NCI-H1105 treated with DMSO at 0.1 percent for 48 hours (cell line): ENCODE measurements at regions not wholly inside any gene's neighbourhood (a gene's known extent, or its start where the extent isn't known, plus 50 kb on each side); places are given as distances from the start of the nearest gene placed in this dataset.
A peak's percentile ranks its signal among the peaks of the same experiment; 100 is the strongest.

ENCODE experiments used
- DNase-seq: peaks from one replicate; lab custom pipeline; 2025; lab: John Stamatoyannopoulos, UW

DNA sequence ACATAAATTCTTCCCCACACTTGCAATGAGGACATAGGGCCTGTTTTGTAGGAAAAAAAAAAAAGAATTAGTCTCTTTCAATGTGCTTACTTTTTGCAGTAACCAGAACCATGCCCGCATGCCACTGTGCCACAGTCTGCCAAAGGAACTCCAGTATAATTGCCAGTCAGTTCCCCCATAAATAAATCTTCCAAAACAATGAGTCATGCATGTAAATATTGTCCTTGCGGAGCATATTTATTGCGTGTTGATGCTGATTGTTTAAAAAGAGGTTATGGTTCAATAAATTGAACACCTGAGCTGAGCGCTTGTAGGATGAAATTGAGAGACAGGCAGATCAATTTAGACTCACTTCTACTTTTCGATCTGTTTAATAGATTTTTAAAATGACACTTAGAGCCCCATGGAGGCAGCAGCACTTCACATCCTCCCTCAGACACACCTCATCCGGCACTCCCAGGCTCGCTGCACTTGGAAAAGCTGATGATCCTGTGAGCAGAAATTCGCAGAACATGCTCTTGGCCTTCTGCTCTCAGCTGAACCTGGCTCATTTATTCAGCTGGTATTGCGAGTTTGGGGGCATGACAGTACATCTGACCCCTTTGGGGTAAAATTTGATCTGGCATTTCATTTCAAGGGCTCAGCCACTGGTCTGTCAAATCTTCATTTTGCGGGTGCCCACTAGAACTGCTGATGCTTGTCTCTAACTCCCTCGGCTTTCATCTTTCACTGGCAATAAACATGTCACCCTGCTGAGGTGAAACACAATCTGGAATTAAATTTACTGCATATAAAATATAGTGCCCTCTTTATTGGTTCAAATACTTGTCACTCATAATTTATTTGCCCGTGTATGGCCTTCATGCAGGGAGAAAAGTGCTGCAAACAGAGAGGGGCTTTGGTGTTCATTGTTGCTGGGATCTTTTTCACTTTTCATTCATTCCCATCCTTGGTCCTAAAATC is 371.1 kb upstream of the POU3F2 start:
- DNase-seq: peak; percentile 40

DNA sequence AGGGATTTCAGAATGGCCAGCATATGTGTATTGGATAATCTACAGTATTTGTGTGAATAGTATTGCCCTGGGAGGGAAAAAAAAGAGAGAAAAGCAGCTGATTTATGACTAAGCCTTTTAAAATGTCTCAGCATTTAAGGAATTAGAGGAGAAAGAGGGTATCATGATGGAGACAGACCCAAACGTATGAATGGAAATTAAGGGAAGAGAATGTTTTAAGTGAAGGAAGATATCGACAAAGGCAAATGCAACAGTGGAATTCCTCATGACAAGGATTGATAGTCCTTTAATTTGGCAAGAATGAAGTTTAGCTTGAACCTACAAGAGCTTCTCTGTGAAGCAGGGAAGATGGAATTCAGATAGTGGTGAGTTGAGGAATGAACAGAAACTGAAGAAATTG is 367.3 kb upstream of the POU3F2 start:
- DNase-seq: no peak

DNA sequence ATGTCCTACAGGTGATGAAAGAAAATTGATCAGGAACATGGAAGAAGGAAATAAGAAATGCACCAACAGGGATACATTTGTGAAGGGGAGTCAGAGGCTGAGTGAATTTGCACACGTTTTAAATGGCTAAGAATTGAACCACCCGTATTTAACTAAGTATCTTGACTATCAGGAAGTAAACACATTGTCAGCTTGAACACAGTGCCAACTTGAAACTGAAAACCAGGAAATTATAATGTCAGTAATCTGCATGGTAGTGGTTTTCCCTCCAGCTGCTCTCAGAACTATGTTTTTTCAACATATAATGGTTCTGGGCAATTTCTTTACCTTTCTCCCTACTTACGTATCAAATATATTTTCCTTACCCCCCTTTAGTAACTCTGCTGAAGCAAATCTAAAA is 366.5 kb upstream of the POU3F2 start:
- no peak for DNase-seq

DNA sequence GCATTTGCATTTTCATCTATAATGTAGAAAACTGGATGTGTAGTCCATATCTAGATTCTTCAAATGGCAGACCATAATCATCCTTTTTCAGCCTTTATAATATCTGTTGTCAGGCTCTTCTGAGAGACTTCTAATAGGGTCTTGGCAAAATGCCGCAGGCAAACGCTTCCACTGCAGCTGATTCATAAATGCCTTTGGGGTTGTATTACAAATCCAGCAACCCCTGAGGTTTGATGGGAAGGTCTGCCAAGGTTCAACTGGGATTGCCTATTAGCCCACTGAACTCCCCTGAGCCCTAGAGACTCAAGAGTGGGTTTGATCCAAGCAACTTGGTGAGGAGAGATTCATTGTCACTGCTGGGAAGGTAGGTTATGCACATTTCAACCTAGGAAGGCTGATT is 365.2 kb upstream of the POU3F2 start:
- no peak for DNase-seq

DNA sequence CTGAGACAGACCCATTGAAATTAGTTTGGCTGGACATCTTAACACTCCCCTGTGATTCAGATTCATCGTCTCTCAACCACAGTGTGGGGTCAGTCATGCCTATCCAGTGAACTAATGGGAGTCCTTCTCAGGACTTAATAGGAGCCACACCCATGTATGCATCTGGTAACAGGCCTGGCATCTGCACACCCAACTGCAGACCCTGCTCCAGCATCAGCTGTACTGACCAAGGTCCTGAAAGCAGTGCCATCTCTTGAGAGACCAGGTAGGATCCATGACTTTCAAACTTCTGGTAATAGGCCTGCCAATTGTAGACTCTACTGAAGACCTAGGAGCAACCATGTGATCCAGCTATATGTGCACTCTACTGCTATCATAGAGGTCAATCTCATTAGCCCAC is 363.6 kb upstream of the POU3F2 start:
- DNase-seq: no peak

DNA sequence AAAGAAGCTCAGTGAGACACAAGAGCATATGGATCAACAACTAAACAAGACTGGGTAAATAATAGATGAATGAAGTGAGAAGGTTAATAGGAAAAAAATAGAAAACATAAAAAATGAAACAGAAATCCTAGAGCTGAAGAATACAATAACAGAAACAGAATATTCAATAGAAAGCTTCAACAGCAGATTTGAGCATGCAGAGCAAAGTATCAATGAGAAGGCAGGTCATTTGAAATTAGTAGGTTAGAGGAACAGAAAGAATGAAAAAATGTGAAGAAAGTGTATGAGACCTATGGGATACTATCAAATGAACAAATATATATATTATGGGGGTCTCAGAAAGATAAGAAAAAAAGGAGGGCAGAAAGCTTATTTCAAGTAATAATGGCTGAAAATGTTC is 362.9 kb upstream of the POU3F2 start:
- no peak for DNase-seq

DNA sequence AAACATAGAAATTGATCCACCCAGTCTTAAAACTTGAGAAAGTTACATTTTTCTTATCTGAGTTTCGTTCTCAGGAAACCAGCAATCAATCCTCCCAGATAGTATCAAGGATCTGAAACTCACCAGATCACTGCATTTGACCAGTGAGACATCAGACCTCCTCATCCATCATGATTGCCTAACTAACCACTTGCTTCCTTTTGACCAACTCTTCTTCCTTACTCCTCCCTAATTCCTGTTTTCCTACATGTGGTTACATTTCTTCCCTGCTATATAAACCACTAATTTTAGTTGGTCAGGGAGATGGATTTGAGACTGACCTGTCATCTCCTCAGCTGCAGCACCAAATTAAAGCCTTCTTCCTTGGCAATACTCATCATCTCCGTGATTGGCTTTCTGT is 357.1 kb upstream of the POU3F2 start:
- DNase-seq: no peak

DNA sequence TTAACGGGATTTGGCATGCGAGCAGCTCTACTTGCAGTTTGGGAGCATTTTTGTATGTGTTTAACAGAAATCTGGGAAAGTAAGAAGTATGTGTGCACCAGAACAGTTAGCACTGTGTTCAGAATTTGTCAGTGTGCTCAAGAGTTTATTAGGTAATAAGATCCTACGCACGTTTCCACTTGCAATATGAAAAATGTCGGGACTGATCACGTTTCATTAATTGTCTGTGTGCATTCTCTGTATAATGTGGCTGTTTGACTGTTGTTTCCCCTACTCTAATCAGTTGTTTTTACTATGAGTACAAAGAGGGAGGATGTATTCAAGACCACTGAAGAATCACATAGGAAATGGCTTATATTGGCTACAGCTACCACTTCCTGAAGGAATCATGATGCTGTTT is 349.7 kb upstream of the POU3F2 start:
- DNase-seq: peak; percentile 42

DNA sequence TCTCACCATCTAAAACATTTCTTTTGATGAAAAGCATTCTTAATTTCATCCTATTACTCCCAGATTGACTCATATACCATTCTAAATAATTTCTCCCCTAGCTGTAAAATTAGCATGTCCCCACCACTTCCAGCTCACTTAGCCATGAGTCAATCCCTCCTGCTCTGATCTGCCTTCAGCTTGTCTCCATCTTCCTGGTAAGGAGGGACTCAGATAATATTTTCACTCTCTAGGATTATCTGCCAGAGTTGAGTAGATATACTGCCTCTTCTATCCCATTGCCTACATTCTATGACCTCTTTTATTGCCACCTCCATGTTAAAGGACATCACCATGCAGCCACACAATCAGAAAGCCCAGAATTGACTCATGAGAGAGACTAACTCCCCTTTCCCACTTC is 348.8 kb upstream of the POU3F2 start:
- DNase-seq: no peak

DNA sequence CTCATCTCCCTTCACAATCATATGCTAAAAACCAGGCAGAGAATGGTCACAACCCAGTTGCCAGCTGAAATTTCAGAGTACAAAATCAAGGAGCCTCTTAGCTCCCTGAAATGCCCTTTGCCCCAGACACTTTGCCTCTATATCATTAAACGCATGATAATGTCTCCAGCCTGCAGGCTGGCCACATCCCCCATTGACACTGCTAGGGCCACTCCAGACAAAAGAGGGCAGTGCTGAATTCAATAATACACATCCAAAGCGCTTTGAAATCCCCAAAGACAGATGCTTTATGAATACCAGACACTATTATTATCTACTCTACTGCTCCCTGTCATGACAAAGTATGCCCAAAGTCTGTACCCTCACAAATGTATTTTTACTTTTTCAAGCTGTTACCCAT is 348.3 kb upstream of the POU3F2 start:
- no peak for DNase-seq

DNA sequence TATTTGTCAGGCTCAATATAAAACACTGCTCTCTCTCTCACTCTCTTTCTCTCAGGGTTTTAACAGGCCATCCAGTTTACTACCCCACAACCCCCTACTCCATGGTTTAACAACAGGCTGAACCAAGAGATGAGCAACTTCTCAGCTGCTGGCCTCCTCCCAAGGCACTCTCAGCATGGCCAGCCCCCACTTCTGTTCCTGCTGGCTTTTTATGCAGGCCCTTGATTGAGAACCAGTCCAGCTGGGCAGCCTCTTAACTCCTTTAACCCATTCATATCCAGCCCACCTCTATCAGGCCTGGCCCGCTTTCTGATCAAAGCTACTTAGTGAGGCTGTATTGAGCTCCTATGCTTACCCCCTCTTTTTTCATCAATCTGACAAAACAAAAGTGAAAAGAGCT is 346.8 kb upstream of the POU3F2 start:
- DNase-seq: no peak

DNA sequence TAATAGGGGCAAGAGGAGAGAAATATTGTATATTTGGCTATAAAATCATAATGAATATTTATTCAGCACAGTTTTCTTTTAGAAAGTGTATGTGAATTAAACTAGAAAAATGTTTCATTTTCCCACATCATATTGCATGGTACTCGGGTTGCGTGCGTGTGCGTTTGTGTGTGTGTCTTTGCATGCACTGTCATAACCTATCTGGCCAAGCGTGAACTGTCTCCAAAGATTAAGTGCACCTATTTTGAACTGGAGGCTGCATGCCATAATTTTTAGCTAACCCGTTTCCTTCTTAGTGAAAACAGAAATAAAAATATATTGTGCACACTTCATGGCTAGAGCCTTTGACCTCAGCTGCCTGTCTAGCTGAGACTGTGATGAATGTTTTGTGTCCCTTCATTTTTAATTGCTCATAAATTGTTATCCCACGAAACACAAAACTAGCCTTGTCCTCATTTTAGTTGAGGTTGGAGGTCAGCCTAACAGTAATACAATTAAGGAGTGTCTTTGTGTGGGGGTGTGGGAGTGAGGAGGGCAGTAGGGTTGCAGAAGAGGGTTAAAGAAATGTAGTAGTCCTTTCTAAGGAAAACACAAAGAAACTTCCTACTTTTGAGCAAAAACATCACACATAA is 336.1 kb upstream of the POU3F2 start:
- no peak for DNase-seq

DNA sequence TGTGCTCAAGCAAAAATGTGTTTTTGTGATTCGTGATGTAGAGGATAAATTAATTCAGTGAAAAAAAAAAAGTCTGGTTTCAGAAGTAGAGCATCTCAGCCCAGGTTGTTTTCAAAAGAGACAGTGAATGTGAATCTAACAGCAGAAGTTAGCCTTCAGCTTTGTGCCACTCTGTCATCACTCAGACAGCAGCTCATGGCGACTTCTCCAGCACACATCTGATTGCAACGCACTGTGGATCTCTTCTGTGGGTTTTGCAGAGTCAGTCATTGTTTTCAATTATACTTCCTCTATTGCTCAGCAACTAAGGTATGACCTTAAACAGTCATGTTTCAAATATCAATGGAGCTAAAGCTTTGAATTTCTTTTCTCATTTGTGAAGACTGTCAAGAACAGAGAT is 335.5 kb upstream of the POU3F2 start:
- DNase-seq: no peak

DNA sequence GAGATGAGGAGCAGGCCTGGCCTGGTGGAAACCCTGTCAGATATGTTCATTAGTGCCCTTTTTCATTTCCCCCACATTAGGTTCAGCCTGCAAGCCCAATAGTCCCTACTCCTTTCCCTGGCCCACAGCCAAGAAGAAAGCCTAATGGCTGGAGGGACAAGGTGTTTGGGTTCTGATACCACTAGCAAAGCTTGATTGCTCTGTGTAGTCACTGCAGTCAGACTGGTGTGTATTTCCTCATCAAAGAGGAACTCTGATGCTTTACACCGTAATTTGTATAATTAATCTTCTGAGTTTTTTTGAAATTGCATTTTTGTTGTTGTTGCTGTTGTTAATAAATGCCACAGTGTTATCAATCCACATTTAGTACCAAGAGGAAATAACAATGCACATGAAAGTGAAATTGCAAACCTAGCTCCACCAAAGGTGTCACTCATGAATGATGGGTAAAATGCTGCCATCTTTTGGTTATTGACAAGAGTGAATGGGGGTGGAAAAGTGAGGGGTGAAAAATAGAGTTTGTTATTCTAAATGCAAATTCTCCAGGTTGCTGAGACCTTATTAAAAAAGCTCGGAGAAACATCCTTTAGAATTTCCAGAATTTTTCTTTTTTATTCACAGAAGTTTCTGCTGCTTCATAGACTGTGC is 320.2 kb upstream of the POU3F2 start:
- no peak for DNase-seq

DNA sequence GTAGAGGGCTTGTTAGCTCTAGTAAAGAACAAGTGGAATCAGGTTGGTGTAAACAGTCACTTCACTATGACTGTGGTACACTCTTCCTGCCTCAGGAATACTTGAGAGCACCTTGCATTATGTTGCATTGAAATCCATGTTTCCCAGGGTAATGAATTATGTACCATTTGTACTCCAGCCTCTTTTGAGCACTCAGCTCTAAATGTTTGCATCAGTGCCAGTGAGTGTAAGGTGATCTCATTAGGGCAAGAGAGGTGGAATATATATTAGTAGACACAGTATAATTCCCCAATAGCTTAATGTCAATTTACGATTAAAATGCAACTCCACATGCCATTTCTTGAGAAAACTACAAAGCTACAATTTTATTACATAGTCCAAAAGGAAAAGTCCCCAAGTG is 319.6 kb upstream of the POU3F2 start:
- peak; percentile 74 for DNase-seq

DNA sequence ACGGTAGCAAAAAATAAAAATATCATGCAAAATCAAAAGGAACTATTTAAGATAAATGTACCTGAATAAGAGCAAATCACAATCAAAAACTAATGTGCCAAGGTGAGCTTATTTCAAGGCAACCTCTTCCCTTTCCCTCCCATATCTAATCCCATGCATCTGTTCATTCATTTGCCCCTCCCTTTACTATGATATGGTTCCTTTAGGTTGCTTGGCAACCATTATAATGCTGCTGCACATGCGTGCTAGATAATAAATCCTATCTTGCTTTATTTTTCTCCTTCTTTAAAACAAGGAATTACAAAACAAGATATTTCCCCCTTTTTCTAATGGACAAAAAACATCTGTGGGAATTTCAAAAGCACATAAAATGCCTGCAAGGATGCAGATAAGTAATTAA is 318.2 kb upstream of the POU3F2 start:
- DNase-seq: no peak

DNA sequence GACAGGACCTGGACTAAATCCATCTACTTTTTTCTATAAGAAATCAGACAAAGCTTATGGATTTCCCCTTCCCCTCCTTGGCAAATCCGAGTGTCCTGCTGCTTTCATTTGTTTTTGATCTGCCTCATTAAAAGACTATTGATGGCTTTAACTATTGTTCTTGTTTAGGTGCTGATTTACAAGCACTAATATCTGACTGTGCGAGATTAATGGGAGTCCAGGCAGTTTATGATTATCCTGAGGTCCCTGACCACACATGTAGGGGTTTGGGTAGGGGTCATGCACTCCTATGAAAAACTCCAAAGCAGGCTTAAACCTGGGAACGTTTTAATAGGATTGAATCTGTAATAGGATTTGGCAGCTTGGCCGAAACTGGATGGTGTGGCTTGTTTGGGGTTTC is 317.5 kb upstream of the POU3F2 start:
- no peak for DNase-seq

DNA sequence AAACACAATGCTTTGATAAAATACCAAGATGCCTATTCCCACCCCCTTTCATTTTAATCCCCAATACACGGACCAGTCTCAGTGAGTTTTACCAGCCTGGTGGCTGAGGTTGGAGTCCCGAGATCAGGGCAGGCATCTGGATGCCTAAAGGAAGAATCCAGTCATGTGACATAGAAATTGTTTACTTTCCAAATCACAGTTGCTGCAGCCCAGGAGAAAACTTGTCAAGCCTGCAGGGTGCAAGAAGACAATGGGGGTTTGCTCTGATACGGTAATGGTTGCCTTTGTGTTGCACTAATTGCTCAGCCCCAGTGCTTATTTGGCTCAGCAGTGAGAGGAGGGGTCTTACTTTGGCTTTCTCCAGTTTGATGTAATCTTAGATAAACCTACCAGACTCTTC is 308.5 kb upstream of the POU3F2 start:
- DNase-seq: peak; percentile 13

DNA sequence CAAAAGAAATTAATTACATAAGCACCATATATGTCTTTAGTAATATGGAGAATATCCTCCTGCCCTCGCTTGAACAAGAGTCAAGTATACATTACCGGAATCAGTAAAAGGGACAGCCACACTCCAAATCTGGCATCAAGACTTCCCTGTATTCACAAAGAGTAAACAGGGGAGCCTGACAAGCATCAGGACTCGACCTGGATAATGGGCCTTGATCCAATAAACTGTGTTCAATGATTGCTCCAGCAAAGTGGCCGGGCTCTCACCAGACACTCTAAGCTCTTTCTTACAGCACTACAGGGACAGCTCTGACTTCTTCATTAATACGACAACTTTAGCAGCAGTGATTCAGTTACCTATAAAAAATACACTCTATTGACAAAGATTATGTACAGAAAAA is 307.9 kb upstream of the POU3F2 start:
- peak; percentile 84 for DNase-seq

DNA sequence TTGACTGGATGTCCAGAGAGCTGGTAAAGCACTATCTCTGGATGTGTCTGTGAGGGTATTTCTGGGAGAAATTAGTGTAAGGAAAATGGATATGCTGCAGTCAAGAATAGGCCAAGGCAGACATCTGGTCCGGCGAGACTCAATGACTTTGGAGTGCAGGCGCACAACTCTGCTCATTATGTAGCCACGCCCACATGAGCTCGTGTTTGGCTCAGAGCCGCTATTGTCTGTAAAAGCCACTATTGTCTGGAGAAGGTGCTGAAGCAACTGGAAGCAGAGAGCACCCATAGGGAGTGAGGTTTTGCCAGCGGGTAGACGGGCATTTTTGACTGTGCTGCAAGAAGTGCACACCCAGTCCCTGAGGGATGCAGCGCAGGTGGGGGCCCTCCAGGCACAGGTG is 305.0 kb upstream of the POU3F2 start:
- no peak for DNase-seq

DNA sequence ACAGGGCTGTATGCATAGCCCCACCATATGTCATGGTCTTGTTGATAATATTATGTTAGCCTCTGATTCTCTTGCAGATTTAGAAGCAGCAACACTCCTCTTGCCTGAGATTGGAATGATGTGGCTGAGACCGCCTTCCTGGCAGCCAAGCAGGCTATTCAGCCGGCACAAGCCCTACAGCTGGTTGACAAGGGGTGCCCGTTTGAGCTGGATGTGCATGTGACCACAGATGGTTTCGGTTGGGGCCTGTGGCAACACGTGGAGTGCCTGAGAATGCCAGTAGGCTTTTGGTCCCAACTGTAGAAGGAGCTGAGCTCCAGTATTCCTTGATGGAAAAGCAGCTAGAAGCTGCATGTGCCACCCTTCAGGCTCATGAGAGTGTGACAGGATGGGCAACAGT is 303.6 kb upstream of the POU3F2 start:
- DNase-seq: no peak

DNA sequence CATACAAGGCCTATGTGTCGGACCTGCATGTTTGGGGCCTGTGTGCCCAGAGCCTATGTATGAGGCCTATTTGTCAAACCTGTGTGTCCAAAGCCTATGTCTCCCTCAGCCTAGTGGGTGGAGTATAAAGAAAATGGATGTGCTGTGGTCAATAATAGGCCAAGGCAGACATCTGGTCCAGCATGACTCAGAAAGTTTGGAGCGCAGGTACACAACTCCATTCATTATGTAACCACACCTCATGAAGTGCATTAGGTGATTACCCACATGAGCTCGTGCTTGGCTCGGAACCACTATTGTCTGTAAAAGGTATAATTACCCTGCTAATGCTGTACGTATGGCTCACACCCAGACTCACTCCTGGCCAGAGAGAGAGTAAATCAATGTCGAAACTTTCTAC is 302.4 kb upstream of the POU3F2 start:
- DNase-seq: peak; percentile 10

DNA sequence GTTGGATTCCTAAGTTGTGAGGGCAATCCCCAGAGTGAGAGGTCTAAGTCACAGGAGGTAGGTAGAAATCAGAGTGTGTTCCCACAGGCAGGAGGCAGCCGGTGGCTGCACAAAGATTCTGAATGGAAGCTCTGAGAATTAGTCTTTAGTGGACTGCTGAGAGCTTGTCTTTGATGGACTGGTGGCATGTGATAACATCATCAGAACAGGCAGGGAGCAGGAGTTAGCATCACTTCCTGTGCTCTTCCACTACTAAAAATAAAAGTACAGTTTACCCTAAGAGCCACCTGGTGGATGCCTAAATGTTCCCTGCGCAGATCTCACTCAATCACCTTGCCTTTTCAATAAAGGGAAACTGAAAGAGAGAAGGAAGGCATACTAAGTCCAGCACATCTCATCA is 294.6 kb upstream of the POU3F2 start:
- DNase-seq: peak; percentile 31
